ENCODE measurements at regions not wholly inside any gene's neighbourhood (a gene's known extent, or its start where the extent isn't known, plus 50 kb on each side); places are given as distances from the start of the nearest gene placed in this dataset.
"Not testable (repeated sequence)": the region's sequence is repeated elsewhere in the genome, so short reads cannot be mapped to it uniquely, and the experiment has no call there.

DNA sequence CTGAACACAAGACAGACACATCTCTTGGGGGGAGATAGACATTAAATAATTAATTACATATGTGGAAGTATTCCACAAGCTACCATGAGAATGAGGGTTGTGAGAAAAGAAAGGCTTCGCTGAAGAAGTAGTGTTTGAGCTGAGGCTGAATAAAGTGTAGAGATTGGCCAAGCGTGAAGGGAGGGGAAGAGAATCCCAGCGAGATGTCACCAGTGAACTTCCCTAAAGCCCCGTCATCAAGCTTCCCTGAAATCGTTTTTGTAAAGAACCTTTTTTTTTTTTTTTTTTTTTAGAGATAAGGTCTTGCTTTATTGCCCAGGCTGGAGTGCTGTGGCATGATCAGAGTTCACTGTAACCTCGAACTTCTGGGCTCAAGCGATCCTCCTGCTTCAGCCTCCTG, 235.2 kb downstream of the KCNRG start:
- no peaks in the 10 kb centered on the region for H3K4me1 ChIP-seq (ENCODE audit: control insufficient read depth in 1 of 2, insufficient read depth in 1 of 2, low read depth in 1 of 2, low read length in 1 of 2)
- no peak overlapping the region for H3K27ac ChIP-seq
- H3K9me3 ChIP-seq: no peaks in the 10 kb centered on the region
- H3K4me3 ChIP-seq (ENCODE audit: low read depth in 1 of 2, low read length in 1 of 2): no peak overlapping the region
- H3K27me3 ChIP-seq: no peaks in the 10 kb centered on the region
- TF ChIP-seq, protein P1, sequence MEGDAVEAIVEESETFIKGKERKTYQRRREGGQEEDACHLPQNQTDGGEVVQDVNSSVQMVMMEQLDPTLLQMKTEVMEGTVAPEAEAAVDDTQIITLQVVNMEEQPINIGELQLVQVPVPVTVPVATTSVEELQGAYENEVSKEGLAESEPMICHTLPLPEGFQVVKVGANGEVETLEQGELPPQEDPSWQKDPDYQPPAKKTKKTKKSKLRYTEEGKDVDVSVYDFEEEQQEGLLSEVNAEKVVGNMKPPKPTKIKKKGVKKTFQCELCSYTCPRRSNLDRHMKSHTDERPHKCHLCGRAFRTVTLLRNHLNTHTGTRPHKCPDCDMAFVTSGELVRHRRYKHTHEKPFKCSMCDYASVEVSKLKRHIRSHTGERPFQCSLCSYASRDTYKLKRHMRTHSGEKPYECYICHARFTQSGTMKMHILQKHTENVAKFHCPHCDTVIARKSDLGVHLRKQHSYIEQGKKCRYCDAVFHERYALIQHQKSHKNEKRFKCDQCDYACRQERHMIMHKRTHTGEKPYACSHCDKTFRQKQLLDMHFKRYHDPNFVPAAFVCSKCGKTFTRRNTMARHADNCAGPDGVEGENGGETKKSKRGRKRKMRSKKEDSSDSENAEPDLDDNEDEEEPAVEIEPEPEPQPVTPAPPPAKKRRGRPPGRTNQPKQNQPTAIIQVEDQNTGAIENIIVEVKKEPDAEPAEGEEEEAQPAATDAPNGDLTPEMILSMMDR (IDR thresholded peaks at IDR 0.05): no peak
- H3K36me3 ChIP-seq: no peaks in the 10 kb centered on the region

DNA sequence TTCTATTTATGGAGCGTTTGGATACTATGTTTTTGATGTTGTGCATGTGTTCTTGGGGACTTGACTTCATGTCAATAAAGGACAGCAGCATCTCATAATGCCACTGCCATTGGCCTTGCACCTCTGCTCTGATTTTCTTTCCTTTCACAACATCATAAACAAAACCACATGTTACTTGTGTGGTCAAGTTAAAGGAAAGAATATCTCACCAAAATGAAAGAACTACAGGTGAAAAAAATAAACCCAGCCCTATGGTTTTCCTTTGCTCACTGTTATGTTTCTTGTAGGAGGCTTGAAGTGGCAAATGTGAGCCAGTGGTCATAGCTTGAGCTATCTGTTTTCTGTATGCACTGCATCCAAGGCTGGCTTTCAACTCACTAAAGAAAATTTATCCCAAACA, 240.4 kb downstream of the KCNRG start:
- no peaks in the 10 kb centered on the region for H3K4me1 ChIP-seq (ENCODE audit: control insufficient read depth in 1 of 2, insufficient read depth in 1 of 2, low read depth in 1 of 2, low read length in 1 of 2)
- TF ChIP-seq, protein P1 (IDR thresholded peaks at IDR 0.05): no peak
- H3K36me3 ChIP-seq: no peaks in the 10 kb centered on the region
- no peaks in the 10 kb centered on the region for H3K9me3 ChIP-seq
- no peaks in the 10 kb centered on the region for H3K27me3 ChIP-seq
- H3K27ac ChIP-seq: no peak overlapping the region
- H3K4me3 ChIP-seq (ENCODE audit: low read depth in 1 of 2, low read length in 1 of 2): no peak overlapping the region

DNA sequence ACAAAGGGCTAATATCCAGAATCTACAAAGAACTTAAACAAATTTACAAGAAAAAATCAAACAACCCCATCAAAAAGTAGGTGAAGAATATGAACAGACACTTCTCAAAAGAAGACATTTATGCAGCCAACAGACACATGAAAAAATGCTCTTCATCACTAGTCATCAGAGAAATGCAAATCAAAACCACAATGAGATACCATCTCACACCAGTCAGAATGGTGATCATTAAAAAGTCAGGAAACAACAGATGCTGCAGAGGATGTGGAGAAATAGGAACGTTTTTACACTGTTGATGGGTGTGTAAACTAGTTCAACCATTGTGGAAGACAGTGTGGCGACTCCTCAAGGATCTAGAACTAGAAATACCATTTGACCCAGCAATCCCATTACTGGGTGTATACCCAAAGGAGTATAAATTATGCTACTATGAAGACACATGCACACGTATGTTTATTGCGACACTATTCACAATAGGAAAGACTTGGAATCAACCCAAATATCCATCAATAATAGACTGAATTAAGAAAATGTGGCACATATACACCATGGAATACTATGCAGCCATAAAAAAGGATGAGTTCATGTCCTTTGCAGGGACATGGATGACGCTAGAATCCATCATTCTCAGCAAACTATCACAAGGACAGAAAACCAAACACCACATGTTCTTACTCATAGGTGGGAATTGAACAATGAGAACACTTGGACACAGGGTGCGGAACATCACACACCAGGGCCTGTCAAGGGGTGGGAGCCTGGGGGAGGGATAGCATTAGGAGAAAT, 241.5 kb downstream of the KCNRG start:
- H3K9me3 ChIP-seq; H3K36me3 ChIP-seq; H3K4me3 ChIP-seq (ENCODE audit: low read depth in 1 of 2, low read length in 1 of 2); H3K27ac ChIP-seq; H3K4me1 ChIP-seq (ENCODE audit: control insufficient read depth in 1 of 2, insufficient read depth in 1 of 2, low read depth in 1 of 2, low read length in 1 of 2); H3K27me3 ChIP-seq: not testable (repeated sequence)

DNA sequence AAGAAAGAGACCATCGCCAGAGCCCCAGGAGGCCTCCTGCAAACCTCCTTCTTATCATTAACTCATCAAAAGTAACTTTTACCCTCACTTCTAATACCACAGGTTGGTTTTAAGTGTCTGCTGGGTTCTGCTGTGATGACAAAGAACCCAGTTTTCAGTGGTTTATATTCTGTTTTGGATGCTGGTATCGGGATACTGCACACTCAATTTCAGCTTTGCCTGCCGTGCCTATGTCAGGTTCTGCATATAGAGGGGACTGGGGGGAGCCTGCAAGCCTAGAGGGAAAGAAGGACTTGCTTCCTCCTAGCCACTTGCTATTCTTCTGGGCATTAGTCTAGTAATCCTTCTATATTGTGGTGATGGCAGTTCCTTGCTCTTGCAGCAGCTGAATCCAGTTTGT, 242.4 kb downstream of the KCNRG start:
- H3K4me1 ChIP-seq (ENCODE audit: control insufficient read depth in 1 of 2, insufficient read depth in 1 of 2, low read depth in 1 of 2, low read length in 1 of 2): no peaks in the 10 kb centered on the region
- no peak overlapping the region for H3K27ac ChIP-seq
- no peaks in the 10 kb centered on the region for H3K27me3 ChIP-seq
- no peaks in the 10 kb centered on the region for H3K9me3 ChIP-seq
- no peak overlapping the region for H3K4me3 ChIP-seq (ENCODE audit: low read depth in 1 of 2, low read length in 1 of 2)
- H3K36me3 ChIP-seq: no peaks in the 10 kb centered on the region
- TF ChIP-seq, protein P1 (IDR thresholded peaks at IDR 0.05): no peak

DNA sequence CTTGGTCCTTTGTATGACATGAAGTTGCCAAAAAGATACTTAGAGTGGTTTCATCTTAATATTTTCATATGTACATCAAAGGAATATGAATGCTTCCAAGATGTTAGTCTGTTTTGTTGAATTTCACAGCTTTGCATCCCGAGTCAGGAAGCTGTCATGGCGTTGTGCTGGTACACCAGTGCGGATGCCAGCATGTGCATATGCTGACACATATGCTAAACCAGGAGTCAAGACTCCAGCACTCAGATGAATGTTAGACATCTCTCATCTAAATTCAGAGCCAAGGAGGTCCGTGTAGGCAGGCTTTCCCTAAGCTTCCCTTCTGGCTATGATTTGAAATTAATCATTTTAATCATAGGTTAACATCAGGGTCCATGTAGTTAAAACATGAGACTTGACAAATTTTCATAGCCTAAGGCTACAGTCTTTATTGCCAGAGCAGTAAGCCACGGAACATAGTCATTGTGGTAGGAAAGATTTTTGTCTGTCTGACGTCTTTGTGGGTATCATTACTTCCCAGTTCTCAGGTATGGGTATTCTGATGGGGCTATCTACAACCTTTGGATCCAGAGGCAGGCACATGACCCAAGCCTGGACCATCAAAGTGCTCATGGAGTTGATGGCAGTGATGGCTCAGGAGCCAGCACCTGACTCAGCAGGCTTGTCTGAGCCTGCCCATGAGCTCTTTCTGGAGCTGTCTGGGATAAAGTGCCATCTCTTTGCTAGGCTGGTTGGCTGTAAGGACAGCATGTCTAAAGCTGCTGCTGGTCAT, 246.1 kb downstream of the KCNRG start:
- Histone ChIP-seq H3K27ac (no peak overlapping the region), H3K36me3 (no peaks in the 10 kb centered on the region), H3K27me3 (no peaks in the 10 kb centered on the region), H3K9me3 (no peaks in the 10 kb centered on the region), H3K4me1 (ENCODE audit: control insufficient read depth in 1 of 2, insufficient read depth in 1 of 2, low read depth in 1 of 2, low read length in 1 of 2) (no peaks in the 10 kb centered on the region), H3K4me3 (ENCODE audit: low read depth in 1 of 2, low read length in 1 of 2) (no peak overlapping the region)
- TF ChIP-seq, protein P1 (IDR thresholded peaks at IDR 0.05): no peak

DNA sequence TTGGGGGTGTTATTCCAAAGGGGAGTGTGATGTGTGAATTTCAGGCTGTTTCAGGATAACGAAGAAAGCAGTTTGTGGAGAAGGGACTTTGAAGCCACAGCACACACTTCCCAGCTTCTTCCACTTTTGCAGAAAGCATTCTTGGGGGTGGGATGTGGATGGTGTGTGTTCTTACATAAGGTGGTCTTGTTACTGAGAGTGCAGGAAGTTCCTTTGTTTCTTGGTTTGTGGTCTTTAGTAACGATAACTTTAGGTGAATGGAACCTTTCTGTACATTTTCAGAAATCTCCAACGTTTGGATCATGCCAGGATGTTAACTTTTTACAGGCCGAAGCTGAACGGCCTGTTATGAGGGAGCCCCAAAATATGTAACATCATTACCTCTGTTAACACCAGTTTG, 251.8 kb downstream of the KCNRG start:
- Histone ChIP-seq H3K27me3 (no peaks in the 10 kb centered on the region), H3K4me3 (ENCODE audit: low read depth in 1 of 2, low read length in 1 of 2) (no peak overlapping the region), H3K36me3 (no peaks in the 10 kb centered on the region), H3K27ac (no peak overlapping the region), H3K4me1 (ENCODE audit: control insufficient read depth in 1 of 2, insufficient read depth in 1 of 2, low read depth in 1 of 2, low read length in 1 of 2) (no peaks in the 10 kb centered on the region), H3K9me3 (no peaks in the 10 kb centered on the region)
- TF ChIP-seq, protein P1 (IDR thresholded peaks at IDR 0.05): no peak
